ENCODE measurements at regions not wholly inside any gene's neighbourhood (a gene's known extent, or its start where the extent isn't known, plus 50 kb on each side); places are given as distances from the start of the nearest gene placed in this dataset.

GRCh38 chr2:451495-451894 is 163.6 kb upstream of the ALKAL2 start:
- TF ChIP-seq CTCF (IDR thresholded peaks at IDR 0.05) = no peak
- no peak for TF ChIP-seq POLR2A (IDR thresholded peaks at IDR 0.05)
- intact Hi-C loops (cut with DNase I) = no loop called here
- no peak for DNase-seq
- Histone ChIP-seq H3K9me3 (no peaks in the 10 kb centered on the region), H3K27ac (no peak overlapping the region), H3K36me3 (no peaks in the 10 kb centered on the region), H3K27me3 (no peaks in the 10 kb centered on the region), H3K4me3 (replicated peaks in 1 of 3) (no peak overlapping the region), H3K4me1 (no peaks in the 10 kb centered on the region)
- WGBS, 2 donors = 92 to 96% methylated on average over 16 of the region's 16 CpGs

- Histone ChIP-seq H3K36me3 (no peaks in the 10 kb centered on the region), H3K27me3 (no peaks in the 10 kb centered on the region), H3K4me3 (replicated peaks in 1 of 3) (no peak overlapping the region), H3K4me1 (no peaks in the 10 kb centered on the region), H3K27ac (no peak overlapping the region), H3K9me3 (no peaks in the 10 kb centered on the region)
- 76 to 82% methylated on average over 6 of the region's 6 CpGs for WGBS, 2 donors
- intact Hi-C loops (cut with DNase I) = no loop called here
- DNase-seq = no peak
- TF ChIP-seq POLR2A (IDR thresholded peaks at IDR 0.05) (no peak), CTCF (IDR thresholded peaks at IDR 0.05) (no peak)
Measured at GRCh38 chr2:449246-450067, 161.6 kb upstream of the ALKAL2 start.

- no peaks in the 10 kb centered on the region for H3K27me3 ChIP-seq
- DNase-seq = no peak
- H3K4me1 ChIP-seq = no peaks in the 10 kb centered on the region
- WGBS, 2 donors = 87 to 88% methylated on average over 14 of the region's 14 CpGs
- no peaks in the 10 kb centered on the region for H3K9me3 ChIP-seq
- H3K4me3 ChIP-seq (replicated peaks in 1 of 3) = no peak overlapping the region
- H3K36me3 ChIP-seq = no peaks in the 10 kb centered on the region
- no peak overlapping the region for H3K27ac ChIP-seq
- intact Hi-C loops (cut with DNase I) = no loop called here
- TF ChIP-seq POLR2A (IDR thresholded peaks at IDR 0.05) (no peak), CTCF (IDR thresholded peaks at IDR 0.05) (no peak)
Measured at GRCh38 chr2:447902-448665, 160.2 kb upstream of the ALKAL2 start.

GRCh38 chr2:446963-447530 is 159.2 kb upstream of the ALKAL2 start:
- H3K36me3 ChIP-seq = no peaks in the 10 kb centered on the region
- TF ChIP-seq CTCF (IDR thresholded peaks at IDR 0.05) (no peak), POLR2A (IDR thresholded peaks at IDR 0.05) (no peak)
- no peak for DNase-seq
- H3K4me3 ChIP-seq (replicated peaks in 1 of 3) = no peak overlapping the region
- no peaks in the 10 kb centered on the region for H3K9me3 ChIP-seq
- intact Hi-C loops (cut with DNase I) = no loop called here
- no peaks in the 10 kb centered on the region for H3K27me3 ChIP-seq
- no peak overlapping the region for H3K27ac ChIP-seq
- H3K4me1 ChIP-seq = no peaks in the 10 kb centered on the region
- WGBS, 2 donors = 53% methylated on average over 10 of the region's 10 CpGs

Measured in thyroid gland (tissue), 4 donors.